ENCODE measurements at regions not wholly inside any gene's neighbourhood (a gene's known extent, or its start where the extent isn't known, plus 50 kb on each side); places are given as distances from the start of the nearest gene placed in this dataset.

GRCh38 chr4:125020089-125021034, 294.4 kb upstream of the FAT4 start:
- TF ChIP-seq CTCF (IDR thresholded peaks at IDR 0.05; ENCODE audit: insufficient read depth, low read length, severe bottlenecking) = no peak
- no peak for FAIRE-seq
- H3K27me3 ChIP-seq (ENCODE audit: control insufficient read depth, insufficient read depth, low read length) = no peaks in the 10 kb centered on the region
- H3K4me3 ChIP-seq (ENCODE audit: low read depth, low read length) = no peak overlapping the region
- no peaks in the 10 kb centered on the region for H3K36me3 ChIP-seq (ENCODE audit: control insufficient read depth, insufficient read depth, low read length)
- no peak for DNase-seq (ENCODE audit: low read depth)

- peak; percentile 88 for FAIRE-seq
- H3K27me3 ChIP-seq (ENCODE audit: control insufficient read depth, insufficient read depth, low read length) = no peaks in the 10 kb centered on the region
Measured at GRCh38 chr4:125016892-125017299, 297.9 kb upstream of the FAT4 start.

GRCh38 chr4:125013891-125014290, 300.9 kb upstream of the FAT4 start:
- Histone ChIP-seq H3K4me3 (ENCODE audit: low read depth, low read length) (no peak overlapping the region), H3K27me3 (ENCODE audit: control insufficient read depth, insufficient read depth, low read length) (no peaks in the 10 kb centered on the region), H3K36me3 (ENCODE audit: control insufficient read depth, insufficient read depth, low read length) (no peaks in the 10 kb centered on the region)
- FAIRE-seq (no peak), DNase-seq (ENCODE audit: low read depth) (peak; percentile 45)
- no peak for TF ChIP-seq CTCF (IDR thresholded peaks at IDR 0.05; ENCODE audit: insufficient read depth, low read length, severe bottlenecking)

More at GRCh38 chr4:125016892-125017299, 297.9 kb upstream of the FAT4 start:
- H3K36me3 ChIP-seq (ENCODE audit: control insufficient read depth, insufficient read depth, low read length) = no peaks in the 10 kb centered on the region
- DNase-seq (ENCODE audit: low read depth) = no peak
- H3K4me3 ChIP-seq (ENCODE audit: low read depth, low read length) = no peak overlapping the region
- no peak for TF ChIP-seq CTCF (IDR thresholded peaks at IDR 0.05; ENCODE audit: insufficient read depth, low read length, severe bottlenecking)

GRCh38 chr4:125011646-125012045, 299.1 kb upstream of the ANKRD50 start:
- FAIRE-seq (no peak), DNase-seq (ENCODE audit: low read depth) (peak; percentile 17)
- Histone ChIP-seq H3K36me3 (ENCODE audit: control insufficient read depth, insufficient read depth, low read length) (no peaks in the 10 kb centered on the region), H3K4me3 (ENCODE audit: low read depth, low read length) (no peak overlapping the region), H3K27me3 (ENCODE audit: control insufficient read depth, insufficient read depth, low read length) (no peaks in the 10 kb centered on the region)
- TF ChIP-seq CTCF (IDR thresholded peaks at IDR 0.05; ENCODE audit: insufficient read depth, low read length, severe bottlenecking) = no peak

GRCh38 chr4:125010796-125011503, 298.4 kb upstream of the ANKRD50 start:
- no peak for FAIRE-seq
- no peaks in the 10 kb centered on the region for H3K27me3 ChIP-seq (ENCODE audit: control insufficient read depth, insufficient read depth, low read length)
- no peak for TF ChIP-seq CTCF (IDR thresholded peaks at IDR 0.05; ENCODE audit: insufficient read depth, low read length, severe bottlenecking)
- no peaks in the 10 kb centered on the region for H3K36me3 ChIP-seq (ENCODE audit: control insufficient read depth, insufficient read depth, low read length)
- no peak overlapping the region for H3K4me3 ChIP-seq (ENCODE audit: low read depth, low read length)
- DNase-seq (ENCODE audit: low read depth) = peak; percentile 84

Measured in bronchial epithelial cell (primary cell).